Fibroblast of mammary gland (primary cell): ENCODE measurements at regions not wholly inside any gene's neighbourhood (a gene's known extent, or its start where the extent isn't known, plus 50 kb on each side); places are given as distances from the start of the nearest gene placed in this dataset.

Experiments
- DNase-seq: peaks from one replicate; pipeline ENCODE4 v3.0.0-alpha.2; 2010; ENCODE audit warnings: low read depth
- H3K4me3 ChIP-seq: 2 replicates; pipeline ENCODE4 v1.5.1; 2011; ENCODE audit warnings: low read depth, mild to moderate bottlenecking, low read length, moderate library complexity; ENCODE audit not compliant: control insufficient read depth
- CTCF ChIP-seq: conservative IDR thresholded peaks from 2 replicates; pipeline ENCODE4 v1.5.1; 2011; ENCODE audit warnings: low read depth, low read length, inconsistent platforms; ENCODE audit not compliant: control insufficient read depth, insufficient read depth

GRCh38 chr7:113298501-113298900 lies 180.1 kb upstream of the SMIM30 start:
- H3K4me3 ChIP-seq: no peak overlapping the region
- TF ChIP-seq CTCF: no peak
- no peak for DNase-seq

GRCh38 chr7:113294750-113295149 lies 176.4 kb upstream of the SMIM30 start:
- no peak overlapping the region for H3K4me3 ChIP-seq
- TF ChIP-seq CTCF: no peak
- no peak for DNase-seq

GRCh38 chr7:113292105-113292504 lies 173.8 kb upstream of the SMIM30 start:
- DNase-seq: no peak
- TF ChIP-seq CTCF: no peak
- no peak overlapping the region for H3K4me3 ChIP-seq

- H3K4me3 ChIP-seq: no peak overlapping the region
- no peak for TF ChIP-seq CTCF
- DNase-seq: no peak
These were observed 172.7 kb upstream of the SMIM30 start for GRCh38 chr7:113291058-113291457.

- DNase-seq: peak; percentile 65
- no peak overlapping the region for H3K4me3 ChIP-seq
- peak; percentile 76 for TF ChIP-seq CTCF
These were observed 170.9 kb upstream of the SMIM30 start for GRCh38 chr7:113289140-113289740.

- DNase-seq: peak; percentile 7
- H3K4me3 ChIP-seq: no peak overlapping the region
- no peak for TF ChIP-seq CTCF
These were observed 167.1 kb upstream of the SMIM30 start for GRCh38 chr7:113285411-113285810.

- peak; percentile 17 for DNase-seq
- no peak for TF ChIP-seq CTCF
- no peak overlapping the region for H3K4me3 ChIP-seq
These were observed 165.5 kb upstream of the SMIM30 start for GRCh38 chr7:113283861-113284260.
